ENCODE measurements at regions not wholly inside any gene's neighbourhood (a gene's known extent, or its start where the extent isn't known, plus 50 kb on each side); places are given as distances from the start of the nearest gene placed in this dataset.

GRCh38 chr16:80122115-80122514, 418.7 kb upstream of the DYNLRB2 start:
- TF ChIP-seq CTCF (IDR thresholded peaks at IDR 0.05; ENCODE audit: insufficient read depth, low read depth, low read length, missing control alignments), result no peak
- DNase-seq (ENCODE audit: low read depth), result no peak
- no peak overlapping the region for H3K4me3 ChIP-seq (ENCODE audit: low read depth, low read length)

GRCh38 chr16:80121522-80121909, 419.3 kb upstream of the DYNLRB2 start:
- no peak overlapping the region for H3K4me3 ChIP-seq (ENCODE audit: low read depth, low read length)
- TF ChIP-seq CTCF (IDR thresholded peaks at IDR 0.05; ENCODE audit: insufficient read depth, low read depth, low read length, missing control alignments), result no peak
- DNase-seq (ENCODE audit: low read depth), result no peak

GRCh38 chr16:80120899-80121521, 419.8 kb upstream of the DYNLRB2 start:
- no peak for TF ChIP-seq CTCF (IDR thresholded peaks at IDR 0.05; ENCODE audit: insufficient read depth, low read depth, low read length, missing control alignments)
- DNase-seq (ENCODE audit: low read depth), result no peak
- no peak overlapping the region for H3K4me3 ChIP-seq (ENCODE audit: low read depth, low read length)

- no peak overlapping the region for H3K4me3 ChIP-seq (ENCODE audit: low read depth, low read length)
- DNase-seq (ENCODE audit: low read depth), result no peak
- no peak for TF ChIP-seq CTCF (IDR thresholded peaks at IDR 0.05; ENCODE audit: insufficient read depth, low read depth, low read length, missing control alignments)
Measured at GRCh38 chr16:80117556-80118130, 423.1 kb upstream of the DYNLRB2 start.

- no peak for DNase-seq (ENCODE audit: low read depth)
- no peak for TF ChIP-seq CTCF (IDR thresholded peaks at IDR 0.05; ENCODE audit: insufficient read depth, low read depth, low read length, missing control alignments)
- H3K4me3 ChIP-seq (ENCODE audit: low read depth, low read length), result no peak overlapping the region
Measured at GRCh38 chr16:80116711-80117110, 424.1 kb upstream of the DYNLRB2 start.

GRCh38 chr16:80114699-80115098, 426.1 kb upstream of the DYNLRB2 start:
- peak; percentile 33 for DNase-seq (ENCODE audit: low read depth)
- TF ChIP-seq CTCF (IDR thresholded peaks at IDR 0.05; ENCODE audit: insufficient read depth, low read depth, low read length, missing control alignments), result no peak
- H3K4me3 ChIP-seq (ENCODE audit: low read depth, low read length), result no peak overlapping the region

Data from GM12865 (cell line).